ENCODE measurements at regions not wholly inside any gene's neighbourhood (a gene's known extent, or its start where the extent isn't known, plus 50 kb on each side); places are given as distances from the start of the nearest gene placed in this dataset.

DNA sequence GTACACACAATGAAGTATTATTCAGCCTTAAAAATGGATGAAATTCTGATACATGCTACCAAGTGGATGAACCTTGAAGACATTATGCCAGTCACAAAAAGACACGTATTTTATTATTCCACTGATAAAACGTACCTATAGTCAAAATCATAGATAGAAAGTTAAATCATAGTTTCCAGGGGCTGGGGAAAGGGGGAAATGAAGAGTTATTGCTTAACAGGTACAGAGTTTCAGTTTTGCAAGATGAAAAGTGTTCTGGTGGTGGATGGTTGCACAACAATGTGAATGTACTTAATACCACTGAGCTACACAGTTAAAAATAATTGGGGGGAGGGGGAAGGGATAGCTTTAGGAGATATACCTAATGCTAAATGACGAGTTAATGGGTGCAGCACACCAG is 63.5 kb upstream of the FOXN2 start (continued):
- TF ChIP-seq, protein P1, sequence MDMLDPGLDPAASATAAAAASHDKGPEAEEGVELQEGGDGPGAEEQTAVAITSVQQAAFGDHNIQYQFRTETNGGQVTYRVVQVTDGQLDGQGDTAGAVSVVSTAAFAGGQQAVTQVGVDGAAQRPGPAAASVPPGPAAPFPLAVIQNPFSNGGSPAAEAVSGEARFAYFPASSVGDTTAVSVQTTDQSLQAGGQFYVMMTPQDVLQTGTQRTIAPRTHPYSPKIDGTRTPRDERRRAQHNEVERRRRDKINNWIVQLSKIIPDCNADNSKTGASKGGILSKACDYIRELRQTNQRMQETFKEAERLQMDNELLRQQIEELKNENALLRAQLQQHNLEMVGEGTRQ (IDR thresholded peaks at IDR 0.05; ENCODE audit: low read depth, low read length), result no peak
- TF ChIP-seq, protein P1 (CRISPR knock-in tag; IDR thresholded peaks at IDR 0.05; ENCODE audit: borderline replicate concordance), result no peak
- TF ChIP-seq, protein P2, sequence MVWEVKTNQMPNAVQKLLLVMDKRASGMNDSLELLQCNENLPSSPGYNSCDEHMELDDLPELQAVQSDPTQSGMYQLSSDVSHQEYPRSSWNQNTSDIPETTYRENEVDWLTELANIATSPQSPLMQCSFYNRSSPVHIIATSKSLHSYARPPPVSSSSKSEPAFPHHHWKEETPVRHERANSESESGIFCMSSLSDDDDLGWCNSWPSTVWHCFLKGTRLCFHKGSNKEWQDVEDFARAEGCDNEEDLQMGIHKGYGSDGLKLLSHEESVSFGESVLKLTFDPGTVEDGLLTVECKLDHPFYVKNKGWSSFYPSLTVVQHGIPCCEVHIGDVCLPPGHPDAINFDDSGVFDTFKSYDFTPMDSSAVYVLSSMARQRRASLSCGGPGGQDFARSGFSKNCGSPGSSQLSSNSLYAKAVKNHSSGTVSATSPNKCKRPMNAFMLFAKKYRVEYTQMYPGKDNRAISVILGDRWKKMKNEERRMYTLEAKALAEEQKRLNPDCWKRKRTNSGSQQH (CRISPR knock-in tag; IDR thresholded peaks at IDR 0.05; ENCODE audit: low read depth), result peak; percentile 36; the same call in 1 of the 2 replicates
- TF ChIP-seq JUND (CRISPR knock-in tag; IDR thresholded peaks at IDR 0.05) (no peak), ARHGAP35 (CRISPR knock-in tag; IDR thresholded peaks at IDR 0.05; ENCODE audit: borderline replicate concordance) (no peak), ZNF747 (CRISPR knock-in tag; IDR thresholded peaks at IDR 0.05; ENCODE audit: borderline replicate concordance) (no peak), TSC22D2 (CRISPR knock-in tag; IDR thresholded peaks at IDR 0.05; ENCODE audit: borderline replicate concordance) (no peak), ZNF33B (CRISPR knock-in tag; IDR thresholded peaks at IDR 0.05) (no peak), CREM (IDR thresholded peaks at IDR 0.05) (peak; percentile 59; the same call in 1 of the 2 replicates), CREM (CRISPR knock-in tag; IDR thresholded peaks at IDR 0.05) (no peak), SMARCE1 (IDR thresholded peaks at IDR 0.05; ENCODE audit: borderline replicate concordance) (no peak), CEBPB (IDR thresholded peaks at IDR 0.05; ENCODE audit: borderline replicate concordance, low read depth, low read length) (peak; percentile 99), HOXA3 (CRISPR knock-in tag; IDR thresholded peaks at IDR 0.05) (no peak), ZNF296 (CRISPR knock-in tag; conservative IDR thresholded peaks at IDR 0.05) (no peak)
- TF ChIP-seq, protein P3, sequence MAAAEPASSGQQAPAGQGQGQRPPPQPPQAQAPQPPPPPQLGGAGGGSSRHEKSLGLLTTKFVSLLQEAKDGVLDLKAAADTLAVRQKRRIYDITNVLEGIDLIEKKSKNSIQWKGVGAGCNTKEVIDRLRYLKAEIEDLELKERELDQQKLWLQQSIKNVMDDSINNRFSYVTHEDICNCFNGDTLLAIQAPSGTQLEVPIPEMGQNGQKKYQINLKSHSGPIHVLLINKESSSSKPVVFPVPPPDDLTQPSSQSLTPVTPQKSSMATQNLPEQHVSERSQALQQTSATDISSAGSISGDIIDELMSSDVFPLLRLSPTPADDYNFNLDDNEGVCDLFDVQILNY (CRISPR knock-in tag; conservative IDR thresholded peaks at IDR 0.05), result no peak
- TF ChIP-seq, protein P4, sequence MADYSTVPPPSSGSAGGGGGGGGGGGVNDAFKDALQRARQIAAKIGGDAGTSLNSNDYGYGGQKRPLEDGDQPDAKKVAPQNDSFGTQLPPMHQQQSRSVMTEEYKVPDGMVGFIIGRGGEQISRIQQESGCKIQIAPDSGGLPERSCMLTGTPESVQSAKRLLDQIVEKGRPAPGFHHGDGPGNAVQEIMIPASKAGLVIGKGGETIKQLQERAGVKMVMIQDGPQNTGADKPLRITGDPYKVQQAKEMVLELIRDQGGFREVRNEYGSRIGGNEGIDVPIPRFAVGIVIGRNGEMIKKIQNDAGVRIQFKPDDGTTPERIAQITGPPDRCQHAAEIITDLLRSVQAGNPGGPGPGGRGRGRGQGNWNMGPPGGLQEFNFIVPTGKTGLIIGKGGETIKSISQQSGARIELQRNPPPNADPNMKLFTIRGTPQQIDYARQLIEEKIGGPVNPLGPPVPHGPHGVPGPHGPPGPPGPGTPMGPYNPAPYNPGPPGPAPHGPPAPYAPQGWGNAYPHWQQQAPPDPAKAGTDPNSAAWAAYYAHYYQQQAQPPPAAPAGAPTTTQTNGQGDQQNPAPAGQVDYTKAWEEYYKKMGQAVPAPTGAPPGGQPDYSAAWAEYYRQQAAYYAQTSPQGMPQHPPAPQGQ (CRISPR knock-in tag; IDR thresholded peaks at IDR 0.05; ENCODE audit: borderline replicate concordance), result no peak
- TF ChIP-seq, protein P5, sequence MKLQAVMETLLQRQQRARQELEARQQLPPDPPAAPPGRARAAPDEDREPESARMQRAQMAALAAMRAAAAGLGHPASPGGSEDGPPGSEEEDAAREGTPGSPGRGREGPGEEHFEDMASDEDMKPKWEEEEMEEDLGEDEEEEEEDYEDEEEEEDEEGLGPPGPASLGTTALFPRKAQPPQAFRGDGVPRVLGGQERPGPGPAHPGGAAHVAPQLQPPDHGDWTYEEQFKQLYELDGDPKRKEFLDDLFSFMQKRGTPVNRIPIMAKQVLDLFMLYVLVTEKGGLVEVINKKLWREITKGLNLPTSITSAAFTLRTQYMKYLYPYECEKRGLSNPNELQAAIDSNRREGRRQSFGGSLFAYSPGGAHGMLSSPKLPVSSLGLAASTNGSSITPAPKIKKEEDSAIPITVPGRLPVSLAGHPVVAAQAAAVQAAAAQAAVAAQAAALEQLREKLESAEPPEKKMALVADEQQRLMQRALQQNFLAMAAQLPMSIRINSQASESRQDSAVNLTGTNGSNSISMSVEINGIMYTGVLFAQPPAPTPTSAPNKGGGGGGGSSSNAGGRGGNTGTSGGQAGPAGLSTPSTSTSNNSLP (IDR thresholded peaks at IDR 0.05; ENCODE audit: low read depth, low read length), result peak; percentile 88
- TF ChIP-seq, protein P6, sequence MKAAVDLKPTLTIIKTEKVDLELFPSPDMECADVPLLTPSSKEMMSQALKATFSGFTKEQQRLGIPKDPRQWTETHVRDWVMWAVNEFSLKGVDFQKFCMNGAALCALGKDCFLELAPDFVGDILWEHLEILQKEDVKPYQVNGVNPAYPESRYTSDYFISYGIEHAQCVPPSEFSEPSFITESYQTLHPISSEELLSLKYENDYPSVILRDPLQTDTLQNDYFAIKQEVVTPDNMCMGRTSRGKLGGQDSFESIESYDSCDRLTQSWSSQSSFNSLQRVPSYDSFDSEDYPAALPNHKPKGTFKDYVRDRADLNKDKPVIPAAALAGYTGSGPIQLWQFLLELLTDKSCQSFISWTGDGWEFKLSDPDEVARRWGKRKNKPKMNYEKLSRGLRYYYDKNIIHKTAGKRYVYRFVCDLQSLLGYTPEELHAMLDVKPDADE (CRISPR knock-in tag; IDR thresholded peaks at IDR 0.05), result no peak
- TF ChIP-seq, protein P7, sequence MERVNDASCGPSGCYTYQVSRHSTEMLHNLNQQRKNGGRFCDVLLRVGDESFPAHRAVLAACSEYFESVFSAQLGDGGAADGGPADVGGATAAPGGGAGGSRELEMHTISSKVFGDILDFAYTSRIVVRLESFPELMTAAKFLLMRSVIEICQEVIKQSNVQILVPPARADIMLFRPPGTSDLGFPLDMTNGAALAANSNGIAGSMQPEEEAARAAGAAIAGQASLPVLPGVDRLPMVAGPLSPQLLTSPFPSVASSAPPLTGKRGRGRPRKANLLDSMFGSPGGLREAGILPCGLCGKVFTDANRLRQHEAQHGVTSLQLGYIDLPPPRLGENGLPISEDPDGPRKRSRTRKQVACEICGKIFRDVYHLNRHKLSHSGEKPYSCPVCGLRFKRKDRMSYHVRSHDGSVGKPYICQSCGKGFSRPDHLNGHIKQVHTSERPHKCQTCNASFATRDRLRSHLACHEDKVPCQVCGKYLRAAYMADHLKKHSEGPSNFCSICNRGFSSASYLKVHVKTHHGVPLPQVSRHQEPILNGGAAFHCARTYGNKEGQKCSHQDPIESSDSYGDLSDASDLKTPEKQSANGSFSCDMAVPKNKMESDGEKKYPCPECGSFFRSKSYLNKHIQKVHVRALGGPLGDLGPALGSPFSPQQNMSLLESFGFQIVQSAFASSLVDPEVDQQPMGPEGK (CRISPR knock-in tag; IDR thresholded peaks at IDR 0.05), result peak; percentile 58; the same call in 1 of the 2 replicates
